Activated naive CD8-positive, alpha-beta T cell treated with anti-CD3 and anti-CD28 coated beads, Interleukin-2, amount 50 U/mL, for 16 hours (primary cell): ENCODE measurements at regions not wholly inside any gene's neighbourhood (a gene's known extent, or its start where the extent isn't known, plus 50 kb on each side); places are given as distances from the start of the nearest gene placed in this dataset.

Source experiments
- DNase-seq: peaks from one replicate; pipeline ENCODE4 v3.0.0-alpha.2; 2020; ENCODE audit warnings: low read depth, low spot score

- DNase-seq = no peak
Observed at GRCh38 chr4:19791422-19792123, 460.1 kb upstream of the SLIT2 start.

- no peak for DNase-seq
Observed at GRCh38 chr4:19786616-19787015, 465.1 kb upstream of the SLIT2 start.

GRCh38 chr4:19783667-19784223 lies 468.0 kb upstream of the SLIT2 start:
- no peak for DNase-seq

GRCh38 chr4:19780871-19781270 lies 470.8 kb upstream of the SLIT2 start:
- DNase-seq = no peak

GRCh38 chr4:19776929-19777328 lies 474.8 kb upstream of the SLIT2 start:
- DNase-seq = no peak

GRCh38 chr4:19776021-19776459 lies 475.7 kb upstream of the SLIT2 start:
- DNase-seq = no peak

- DNase-seq = no peak
Observed at GRCh38 chr4:19774690-19775256, 476.9 kb upstream of the SLIT2 start.

GRCh38 chr4:19772581-19772980 lies 479.1 kb upstream of the SLIT2 start:
- DNase-seq = no peak

- DNase-seq = no peak
Observed at GRCh38 chr4:19756661-19757060, 495.0 kb upstream of the SLIT2 start.

GRCh38 chr4:19752599-19752998 lies 499.1 kb upstream of the SLIT2 start:
- no peak for DNase-seq

GRCh38 chr4:19748519-19749479 lies 502.9 kb upstream of the SLIT2 start:
- DNase-seq = no peak

- no peak for DNase-seq
Observed at GRCh38 chr4:19746377-19746776, 505.3 kb upstream of the SLIT2 start.

- no peak for DNase-seq
Observed at GRCh38 chr4:19743115-19743638, 508.5 kb upstream of the SLIT2 start.

- DNase-seq = no peak
Observed at GRCh38 chr4:19739101-19739651, 512.5 kb upstream of the SLIT2 start.

GRCh38 chr4:19736968-19737756 lies 514.5 kb upstream of the SLIT2 start:
- DNase-seq = no peak

- no peak for DNase-seq
Observed at GRCh38 chr4:19735012-19735411, 516.7 kb upstream of the SLIT2 start.

GRCh38 chr4:19729886-19730651 lies 521.6 kb upstream of the SLIT2 start:
- no peak for DNase-seq

GRCh38 chr4:19728773-19729172 lies 522.9 kb upstream of the SLIT2 start:
- DNase-seq = no peak

- DNase-seq = no peak
Observed at GRCh38 chr4:19727141-19727540, 524.6 kb upstream of the SLIT2 start.

- no peak for DNase-seq
Observed at GRCh38 chr4:19725130-19725529, 526.6 kb upstream of the SLIT2 start.
